Activated CD4-positive, alpha-beta memory T cell treated with anti-CD3 and anti-CD28 coated beads, Interleukin-2, amount 10 ng/mL, durations not matched to agents 7 days and 5 days (primary cell): ENCODE measurements at regions not wholly inside any gene's neighbourhood (a gene's known extent, or its start where the extent isn't known, plus 50 kb on each side); places are given as distances from the start of the nearest gene placed in this dataset.

Source experiments
- CTCF ChIA-PET: fragments of 350-600 bp; sonication (Branson Sonifier 250); formaldehyde crosslinking; loops from one replicate; lab custom pipeline; 2021; ENCODE audit warnings: antibody characterized with exemption, inconsistent platforms; lab: Charles Lee
- POLR2A ChIA-PET: fragments of 350-600 bp; sonication (Branson Sonifier 250); formaldehyde crosslinking; loops from one replicate; lab custom pipeline; 2021; ENCODE audit warnings: antibody characterized with exemption; lab: Charles Lee
- DNase-seq: peaks from one replicate; pipeline ENCODE4 v3.0.0-alpha.2; 2020
- H3K27ac Mint-ChIP-seq: one replicate; pipeline ENCODE4 v1.8.0; 2021; ENCODE audit warnings: mild to moderate bottlenecking, mixed read lengths
- H3K27me3 Mint-ChIP-seq: one replicate; pipeline ENCODE4 v1.8.0; 2021; ENCODE audit warnings: mixed read lengths
- H3K36me3 Mint-ChIP-seq: one replicate; pipeline ENCODE4 v1.8.0; 2021; ENCODE audit warnings: low read depth, mixed read lengths
- H3K4me1 Mint-ChIP-seq: one replicate; pipeline ENCODE4 v1.8.0; 2021; ENCODE audit warnings: mixed read lengths
- H3K4me3 Mint-ChIP-seq: one replicate; pipeline ENCODE4 v1.8.0; 2021; ENCODE audit warnings: mild to moderate bottlenecking, mixed read lengths
- H3K9me3 Mint-ChIP-seq: one replicate; pipeline ENCODE4 v1.8.0; 2021; ENCODE audit warnings: mixed read lengths

GRCh38 chr1:224525411-224526040 is 90.6 kb upstream of the CNIH3 start:
- H3K36me3 Mint-ChIP-seq: no peaks in the 10 kb centered on the region
- CTCF ChIA-PET: interaction anchor here (1.2 to 3.8 kb wide), 3 partner anchors 9 to 326 kb away, joined by 3 to 14 read pairs (median 4); no protein-coding TSS in a partner anchor
- POLR2A ChIA-PET: interaction anchor here (1.3 kb wide), 1 partner anchor 18 kb away, joined by 3 read pairs; no protein-coding TSS in a partner anchor
- H3K4me3 Mint-ChIP-seq: no peak overlapping the region
- H3K27me3 Mint-ChIP-seq: no peaks in the 10 kb centered on the region
- no peaks in the 10 kb centered on the region for H3K9me3 Mint-ChIP-seq
- no peak for DNase-seq
- H3K4me1 Mint-ChIP-seq: no peaks in the 10 kb centered on the region
- no peak overlapping the region for H3K27ac Mint-ChIP-seq

GRCh38 chr1:224526771-224527170 is 89.3 kb upstream of the CNIH3 start:
- no peaks in the 10 kb centered on the region for H3K36me3 Mint-ChIP-seq
- CTCF ChIA-PET: interaction anchor here (1.2 to 3.8 kb wide), 2 partner anchors 10 to 13 kb away, joined by 3 to 14 read pairs; no protein-coding TSS in a partner anchor
- H3K27me3 Mint-ChIP-seq: no peaks in the 10 kb centered on the region
- POLR2A ChIA-PET: no interaction called here
- H3K9me3 Mint-ChIP-seq: no peaks in the 10 kb centered on the region
- DNase-seq: no peak
- H3K4me3 Mint-ChIP-seq: no peak overlapping the region
- no peaks in the 10 kb centered on the region for H3K4me1 Mint-ChIP-seq
- no peak overlapping the region for H3K27ac Mint-ChIP-seq

- H3K27ac Mint-ChIP-seq: no peak overlapping the region
- DNase-seq: no peak
- ChIA-PET POLR2A (no interaction called here), CTCF (no interaction called here)
- no peaks in the 10 kb centered on the region for H3K9me3 Mint-ChIP-seq
- no peaks in the 10 kb centered on the region for H3K36me3 Mint-ChIP-seq
- no peaks in the 10 kb centered on the region for H3K4me1 Mint-ChIP-seq
- no peak overlapping the region for H3K4me3 Mint-ChIP-seq
- no peaks in the 10 kb centered on the region for H3K27me3 Mint-ChIP-seq
Measured at GRCh38 chr1:224528900-224529299, 87.2 kb upstream of the CNIH3 start.

GRCh38 chr1:224529844-224530243 is 86.3 kb upstream of the CNIH3 start:
- Mint-ChIP-seq H3K4me1 (no peaks in the 10 kb centered on the region), H3K36me3 (no peaks in the 10 kb centered on the region), H3K27ac (no peak overlapping the region), H3K4me3 (no peak overlapping the region), H3K9me3 (no peaks in the 10 kb centered on the region), H3K27me3 (peaks cover 2% of the 10 kb centered on the region)
- ChIA-PET CTCF (no interaction called here), POLR2A (no interaction called here)
- no peak for DNase-seq

GRCh38 chr1:224533517-224533916 is 82.6 kb upstream of the CNIH3 start:
- H3K9me3 Mint-ChIP-seq: no peaks in the 10 kb centered on the region
- no peaks in the 10 kb centered on the region for H3K36me3 Mint-ChIP-seq
- ChIA-PET POLR2A (no interaction called here), CTCF (no interaction called here)
- no peak overlapping the region for H3K4me3 Mint-ChIP-seq
- H3K27me3 Mint-ChIP-seq: peaks cover 9% of the 10 kb centered on the region
- no peak overlapping the region for H3K27ac Mint-ChIP-seq
- H3K4me1 Mint-ChIP-seq: no peaks in the 10 kb centered on the region
- DNase-seq: no peak

GRCh38 chr1:224534731-224535130 is 81.4 kb upstream of the CNIH3 start:
- H3K9me3 Mint-ChIP-seq: no peaks in the 10 kb centered on the region
- no peak for DNase-seq
- no peak overlapping the region for H3K27ac Mint-ChIP-seq
- H3K4me3 Mint-ChIP-seq: no peak overlapping the region
- H3K36me3 Mint-ChIP-seq: no peaks in the 10 kb centered on the region
- no peaks in the 10 kb centered on the region for H3K4me1 Mint-ChIP-seq
- ChIA-PET POLR2A (no interaction called here), CTCF (no interaction called here)
- peaks cover 13% of the 10 kb centered on the region for H3K27me3 Mint-ChIP-seq

GRCh38 chr1:224535641-224536040 is 80.5 kb upstream of the CNIH3 start:
- DNase-seq: no peak
- no peak overlapping the region for H3K4me3 Mint-ChIP-seq
- H3K36me3 Mint-ChIP-seq: no peaks in the 10 kb centered on the region
- H3K27ac Mint-ChIP-seq: no peak overlapping the region
- H3K4me1 Mint-ChIP-seq: peaks cover 3% of the 10 kb centered on the region
- ChIA-PET CTCF (no interaction called here), POLR2A (no interaction called here)
- no peaks in the 10 kb centered on the region for H3K9me3 Mint-ChIP-seq
- peaks cover 17% of the 10 kb centered on the region for H3K27me3 Mint-ChIP-seq

- Mint-ChIP-seq H3K27ac (no peak overlapping the region), H3K27me3 (peaks cover 18% of the 10 kb centered on the region), H3K4me3 (no peak overlapping the region), H3K9me3 (no peaks in the 10 kb centered on the region), H3K36me3 (no peaks in the 10 kb centered on the region), H3K4me1 (peaks cover 27% of the 10 kb centered on the region)
- POLR2A ChIA-PET: no interaction called here
- no peak for DNase-seq
- CTCF ChIA-PET: interaction anchor here (1.2 to 1.4 kb wide), 2 partner anchors 27 to 314 kb away, joined by 4 to 5 read pairs; no protein-coding TSS in a partner anchor
Measured at GRCh38 chr1:224539971-224540370, 76.1 kb upstream of the CNIH3 start.

- Mint-ChIP-seq H3K4me1 (peaks cover 27% of the 10 kb centered on the region), H3K9me3 (no peaks in the 10 kb centered on the region), H3K4me3 (no peak overlapping the region), H3K27ac (no peak overlapping the region), H3K36me3 (no peaks in the 10 kb centered on the region), H3K27me3 (peaks cover 16% of the 10 kb centered on the region)
- ChIA-PET CTCF (interaction anchor here (1.2 to 1.4 kb wide), 2 partner anchors 28 to 313 kb away, joined by 4 to 5 read pairs; no protein-coding TSS in a partner anchor), POLR2A (no interaction called here)
- no peak for DNase-seq
Measured at GRCh38 chr1:224540535-224540934, 75.6 kb upstream of the CNIH3 start.

GRCh38 chr1:224541072-224541790 is 74.9 kb upstream of the CNIH3 start:
- DNase-seq: no peak
- H3K4me3 Mint-ChIP-seq: no peak overlapping the region
- H3K4me1 Mint-ChIP-seq: peaks cover 27% of the 10 kb centered on the region
- peaks cover 16% of the 10 kb centered on the region for H3K27me3 Mint-ChIP-seq
- POLR2A ChIA-PET: interaction anchor here (2.5 kb wide), 1 partner anchor 83 kb away, joined by 10 read pairs; no protein-coding TSS in a partner anchor
- CTCF ChIA-PET: interaction anchor here (1.2 to 2.8 kb wide), 3 partner anchors 28 to 313 kb away, joined by 4 to 15 read pairs (median 5); no protein-coding TSS in a partner anchor
- no peaks in the 10 kb centered on the region for H3K36me3 Mint-ChIP-seq
- no peaks in the 10 kb centered on the region for H3K9me3 Mint-ChIP-seq
- H3K27ac Mint-ChIP-seq: no peak overlapping the region

GRCh38 chr1:224541901-224542630 is 74.1 kb upstream of the CNIH3 start:
- POLR2A ChIA-PET: interaction anchor here (1.2 to 2.5 kb wide), 3 partner anchors 44 to 82 kb away, joined by 3 to 10 read pairs (median 9); no protein-coding TSS in a partner anchor
- Mint-ChIP-seq H3K36me3 (no peaks in the 10 kb centered on the region), H3K27me3 (peaks cover 15% of the 10 kb centered on the region), H3K4me1 (peaks cover 27% of the 10 kb centered on the region), H3K27ac (no peak overlapping the region), H3K4me3 (no peak overlapping the region), H3K9me3 (no peaks in the 10 kb centered on the region)
- DNase-seq: no peak
- CTCF ChIA-PET: interaction anchor here (1.2 to 2.8 kb wide), 3 partner anchors 14 to 43 kb away, joined by 4 to 15 read pairs (median 6); no protein-coding TSS in a partner anchor

- POLR2A ChIA-PET: interaction anchor here (0.9 to 2.5 kb wide), 5 partner anchors 18 to 81 kb away, joined by 3 to 10 read pairs (median 3); no protein-coding TSS in a partner anchor
- H3K4me1 Mint-ChIP-seq: peaks cover 27% of the 10 kb centered on the region
- DNase-seq: peak; percentile 58
- H3K36me3 Mint-ChIP-seq: no peaks in the 10 kb centered on the region
- CTCF ChIA-PET: interaction anchor here (0.5 to 2.8 kb wide), 4 partner anchors 13 to 912 kb away, joined by 3 to 15 read pairs (median 5); no protein-coding TSS in a partner anchor
- no peaks in the 10 kb centered on the region for H3K9me3 Mint-ChIP-seq
- no peak overlapping the region for H3K4me3 Mint-ChIP-seq
- H3K27ac Mint-ChIP-seq: peak overlapping the region; percentile 21
- H3K27me3 Mint-ChIP-seq: peaks cover 11% of the 10 kb centered on the region
Measured at GRCh38 chr1:224542783-224543440, 73.2 kb upstream of the CNIH3 start.
